Stomach (tissue), 8 donors: ENCODE measurements at regions not wholly inside any gene's neighbourhood (a gene's known extent, or its start where the extent isn't known, plus 50 kb on each side); places are given as distances from the start of the nearest gene placed in this dataset.

Source experiments
- DNase-seq, 2 donors: peaks; one replicate each; pipeline versions ENCODE4 v3.0.0 to v3.0.0-alpha.2; 2013 to 2019
- H3K27ac ChIP-seq, 5 donors: fragments of 200-600 bp in 4 of 5; sonication (generic) in 4 of 5; one replicate each; pipeline ENCODE4 v1.5.1; 2013 to 2019; ENCODE audit warnings: mild to moderate bottlenecking in 1 of 5, moderate library complexity in 1 of 5
- H3K27me3 ChIP-seq, 3 donors: fragments of 200-600 bp; sonication (generic); one replicate each; pipeline ENCODE4 v1.5.1; 2017 to 2019; ENCODE audit warnings: mixed run types in 1 of 3
- H3K36me3 ChIP-seq, 4 donors: fragments of 200-600 bp; sonication (generic); 1 replicate in 3 of 4; 2 replicates in 1 of 4; pipeline ENCODE4 v1.5.1; 2016 to 2019
- H3K4me1 ChIP-seq, 4 donors: fragments of 200-600 bp; sonication (generic); one replicate each; pipeline ENCODE4 v1.5.1; 2016 to 2019
- H3K4me3 ChIP-seq, 4 donors: fragments of 200-600 bp; sonication (generic) in 3 of 4; one replicate each; pipeline ENCODE4 v1.5.1; 2016 to 2019; ENCODE audit warnings: mild to moderate bottlenecking in 1 of 4
- H3K9me3 ChIP-seq, 4 donors: fragments of 200-600 bp; sonication (generic); one replicate each; pipeline ENCODE4 v1.5.1; 2016 to 2019
- EP300 ChIP-seq: sonication (generic); formaldehyde crosslinking; IDR thresholded peaks from one replicate; pipeline ENCODE4 v1.6.1; 2017; ENCODE audit warnings: antibody characterized with exemption
- POLR2A ChIP-seq, 4 donors: fragments of 450-650 bp; IDR thresholded peaks; one replicate each; pipeline ENCODE4 v1.6.1; 2016; ENCODE audit warnings: antibody characterized with exemption in 4 of 4, control low read depth in 2 of 4, mild to moderate bottlenecking in 1 of 4, moderate library complexity in 1 of 4
- POLR2AphosphoS5 ChIP-seq, 3 donors: sonication (generic); formaldehyde crosslinking; IDR thresholded peaks; one replicate each; pipeline ENCODE4 v1.6.1; 2016; ENCODE audit warnings: antibody characterized with exemption in 3 of 3
- WGBS, 5 donors: extraction: QIAGEN DNeasy Blood & Tissue Kit in 3 of 5; methylation state at CpG; one replicate each; pipeline versions ENCODE4 v1.1.5 to v1.1.7; 2013 to 2018; 5-methylcytosine and 5-hydroxymethylcytosine counted together
- intact Hi-C: fragments of 100-400 bp; cut with DNase I; formaldehyde crosslinking; loops from one replicate; pipeline ENCODE4 v1.15.1; 2023; ENCODE audit warnings: low total_unique reads
- TF ChIP-seq, protein P1 (sequence below), 7 experiments: fragments of 450-650 bp in 4 of 7; fragments of 200-600 bp in 3 of 7; sonication (generic) in 3 of 7; IDR thresholded peaks; one replicate each; pipeline ENCODE4 v1.5.1; 2016 to 2019; ENCODE audit warnings: antibody characterized with exemption in 7 of 7, control low read depth in 2 of 7, mild to moderate bottlenecking in 1 of 7
- donor health status: healthy with polysubstance abuse.
- donor health status: Bipolar disorder and iron deficiency.
- donor health status: healthy.

GRCh38 chr16:86988920-86989696, 328.1 kb downstream of the C16orf95 start:
- Histone ChIP-seq H3K27me3 (peaks cover 0 to 52% (median 2%) of the 10 kb centered on the region in 3 donors), H3K4me1 (no peaks in the 10 kb centered on the region), H3K27ac (no peak overlapping the region), H3K4me3 (no peak overlapping the region), H3K9me3 (no peaks in the 10 kb centered on the region), H3K36me3 (no peaks in the 10 kb centered on the region)
- no peak for TF ChIP-seq EP300
- no peak for TF ChIP-seq POLR2A (IDR thresholded peaks at IDR 0.05)
- intact Hi-C loops: no loop called here
- 80 to 84% (median 80%) methylated on average over 22 to 25 of the region's 25 CpGs for WGBS, 5 donors
- no peak for DNase-seq

DNA sequence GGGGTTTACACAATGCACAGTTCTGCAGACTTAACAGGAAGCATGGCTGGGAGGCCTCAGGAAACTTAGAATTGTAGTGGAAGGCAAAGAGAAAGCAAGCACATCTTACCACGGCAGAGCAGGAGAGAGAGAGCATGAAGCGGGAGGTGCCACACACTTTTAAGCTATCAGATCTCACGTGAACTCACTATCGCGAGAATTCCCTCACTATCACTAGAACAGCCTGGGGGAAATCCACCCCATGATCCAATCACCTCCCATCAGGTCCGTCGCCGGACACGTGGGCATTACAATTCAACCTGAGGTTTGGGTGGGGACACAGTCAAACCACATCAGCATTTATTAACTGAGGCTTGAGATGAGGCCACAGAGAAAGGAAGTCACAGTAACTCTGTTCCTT, 326.7 kb downstream of the C16orf95 start:
- Histone ChIP-seq H3K9me3 (no peaks in the 10 kb centered on the region), H3K4me1 (no peaks in the 10 kb centered on the region), H3K27ac (no peak overlapping the region), H3K4me3 (no peak overlapping the region), H3K36me3 (no peaks in the 10 kb centered on the region), H3K27me3 (peaks cover 0 to 66% (median 15%) of the 10 kb centered on the region in 3 donors)
- intact Hi-C loops: no loop called here
- TF ChIP-seq POLR2A (IDR thresholded peaks at IDR 0.05): no peak
- TF ChIP-seq, protein P1, sequence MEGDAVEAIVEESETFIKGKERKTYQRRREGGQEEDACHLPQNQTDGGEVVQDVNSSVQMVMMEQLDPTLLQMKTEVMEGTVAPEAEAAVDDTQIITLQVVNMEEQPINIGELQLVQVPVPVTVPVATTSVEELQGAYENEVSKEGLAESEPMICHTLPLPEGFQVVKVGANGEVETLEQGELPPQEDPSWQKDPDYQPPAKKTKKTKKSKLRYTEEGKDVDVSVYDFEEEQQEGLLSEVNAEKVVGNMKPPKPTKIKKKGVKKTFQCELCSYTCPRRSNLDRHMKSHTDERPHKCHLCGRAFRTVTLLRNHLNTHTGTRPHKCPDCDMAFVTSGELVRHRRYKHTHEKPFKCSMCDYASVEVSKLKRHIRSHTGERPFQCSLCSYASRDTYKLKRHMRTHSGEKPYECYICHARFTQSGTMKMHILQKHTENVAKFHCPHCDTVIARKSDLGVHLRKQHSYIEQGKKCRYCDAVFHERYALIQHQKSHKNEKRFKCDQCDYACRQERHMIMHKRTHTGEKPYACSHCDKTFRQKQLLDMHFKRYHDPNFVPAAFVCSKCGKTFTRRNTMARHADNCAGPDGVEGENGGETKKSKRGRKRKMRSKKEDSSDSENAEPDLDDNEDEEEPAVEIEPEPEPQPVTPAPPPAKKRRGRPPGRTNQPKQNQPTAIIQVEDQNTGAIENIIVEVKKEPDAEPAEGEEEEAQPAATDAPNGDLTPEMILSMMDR (IDR thresholded peaks at IDR 0.05): no peak
- TF ChIP-seq POLR2AphosphoS5 (IDR thresholded peaks at IDR 0.05): no peak
- no peak for DNase-seq
- 23 to 52% (median 32%) methylated on average over 9 of the region's 9 CpGs for WGBS, 5 donors

- TF ChIP-seq POLR2AphosphoS5 (IDR thresholded peaks at IDR 0.05) (no peak), EP300 (no peak), POLR2A (IDR thresholded peaks at IDR 0.05) (no peak)
- TF ChIP-seq, protein P1 (IDR thresholded peaks at IDR 0.05): no peak
- 51 to 60% (median 58%) methylated on average over 4 of the region's 4 CpGs for WGBS, 5 donors
- no peak overlapping the region for H3K4me3 ChIP-seq
- H3K36me3 ChIP-seq: no peaks in the 10 kb centered on the region
- H3K27ac ChIP-seq: no peak overlapping the region
- DNase-seq: no peak
- H3K4me1 ChIP-seq: no peaks in the 10 kb centered on the region
- intact Hi-C loops: no loop called here
- H3K9me3 ChIP-seq: no peaks in the 10 kb centered on the region
- peaks cover 0 to 78% (median 17%) of the 10 kb centered on the region in 3 donors for H3K27me3 ChIP-seq
These were observed 325.5 kb downstream of the C16orf95 start for GRCh38 chr16:86991679-86992078.

- Histone ChIP-seq H3K27ac (no peak overlapping the region), H3K36me3 (no peaks in the 10 kb centered on the region), H3K9me3 (no peaks in the 10 kb centered on the region), H3K4me3 (no peak overlapping the region), H3K27me3 (peaks cover 0 to 84% (median 17%) of the 10 kb centered on the region in 3 donors), H3K4me1 (no peaks in the 10 kb centered on the region)
- DNase-seq: no peak
- intact Hi-C loops: no loop called here
- WGBS, 5 donors: 91 to 96% (median 94%) methylated on average over 5 of the region's 5 CpGs
- no peak for TF ChIP-seq POLR2AphosphoS5 (IDR thresholded peaks at IDR 0.05)
- TF ChIP-seq, protein P1 (IDR thresholded peaks at IDR 0.05): no peak
- TF ChIP-seq POLR2A (IDR thresholded peaks at IDR 0.05): no peak
- TF ChIP-seq EP300: no peak
These were observed 324.6 kb downstream of the C16orf95 start for GRCh38 chr16:86992587-86992986.
